ENCODE measurements at regions not wholly inside any gene's neighbourhood (a gene's known extent, or its start where the extent isn't known, plus 50 kb on each side); places are given as distances from the start of the nearest gene placed in this dataset.

GRCh38 chr18:27688581-27688980, 488.3 kb downstream of the CDH2 start:
- ATAC-seq (ENCODE audit: low read depth) = no peak
- in situ Hi-C loops (cut with MboI; ENCODE audit: low sequenced_read_pairs) = loop anchor here (10.0 kb wide), 1 partner anchor 496 kb away; no protein-coding TSS in a partner anchor
- H3K36me3 ChIP-seq (ENCODE audit: control insufficient read depth, insufficient read depth, low read length) = no peaks in the 10 kb centered on the region

More at GRCh38 chr18:27688581-27688980, 488.3 kb downstream of the CDH2 start:
- Histone ChIP-seq H3K56ac (ENCODE audit: extremely low read depth, insufficient read depth, low read length) (no peak overlapping the region), H4K20me1 (ENCODE audit: insufficient read depth, low read length) (no peaks in the 10 kb centered on the region), H2BK20ac (ENCODE audit: low read depth, low read length) (no peak overlapping the region), H3K9me1 (ENCODE audit: insufficient read depth, low read length) (no peaks in the 10 kb centered on the region), H2AFZ (replicated peaks; ENCODE audit: low read length, poor library complexity) (no peak overlapping the region), H3K79me1 (ENCODE audit: low read depth in 1 of 2, low read length in 2 of 2) (no peaks in the 10 kb centered on the region), H3K9me3 (ENCODE audit: control insufficient read depth, insufficient read depth, low read length) (no peaks in the 10 kb centered on the region), H2BK15ac (ENCODE audit: low read depth, low read length) (no peak overlapping the region), H3K14ac (replicated peaks; ENCODE audit: low read depth, low read length) (no peak overlapping the region), H3K9ac (ENCODE audit: low read depth, low read length) (no peak overlapping the region), H3K27ac (ENCODE audit: insufficient read depth, low read length) (no peak overlapping the region), H3K18ac (ENCODE audit: low read depth, low read length) (no peak overlapping the region), H2BK5ac (ENCODE audit: low read depth, low read length, poor library complexity, severe bottlenecking) (no peak overlapping the region), H3K4ac (ENCODE audit: low read depth, low read length) (no peak overlapping the region), H4K5ac (ENCODE audit: low read depth, low read length) (no peak overlapping the region), H4K91ac (ENCODE audit: insufficient read depth, low read depth, low read length) (no peak overlapping the region), H3K4me1 (ENCODE audit: control insufficient read depth, insufficient read depth, low read length) (no peaks in the 10 kb centered on the region), H3K4me3 (ENCODE audit: insufficient read depth, low read depth, low read length) (no peak overlapping the region), H4K8ac (ENCODE audit: low read depth in 2 of 2, low read length in 2 of 2) (no peak overlapping the region), H2BK120ac (ENCODE audit: low read depth, low read length) (no peak overlapping the region), H3K4me2 (ENCODE audit: low read depth, low read length) (no peak overlapping the region), H2AK5ac (ENCODE audit: low read depth, low read length) (no peak overlapping the region), H3K23ac (ENCODE audit: low read depth, low read length) (no peak overlapping the region), H2AK9ac (replicated peaks; ENCODE audit: low read depth, low read length, poor library complexity) (no peak overlapping the region), H3K27me3 (ENCODE audit: control insufficient read depth, insufficient read depth, low read length) (no peaks in the 10 kb centered on the region)
- DNase-seq = no peak
- ChIA-PET CTCF (no interaction called here), POLR2A (ENCODE audit: unreplicated experiment) (no interaction called here)
- dilution Hi-C loops (cut with HindIII; ENCODE audit: low sequenced_read_pairs, unreplicated experiment) = no loop called here
- WGBS, 2 experiments (ENCODE audit: extremely low coverage in 2 of 2, insufficient read length in 1 of 2) = no CpG with 5 or more reads among the region's 1 CpG
- BruUV-seq (replicated peaks) = no TSS peak
- intact Hi-C loops (cut with micrococcal nuclease) = loop anchor here (10.0 kb wide), 1 partner anchor 326 kb away; no protein-coding TSS in a partner anchor
- TF ChIP-seq USF2 (IDR thresholded peaks at IDR 0.05; ENCODE audit: low read depth, low read length) (no peak), FOS (IDR thresholded peaks at IDR 0.05; ENCODE audit: low read depth, low read length) (no peak), CHD1 (IDR thresholded peaks at IDR 0.05; ENCODE audit: low read depth, low read length) (no peak), CEBPB (IDR thresholded peaks at IDR 0.05; ENCODE audit: low read depth, low read length) (no peak), MXI1 (IDR thresholded peaks at IDR 0.05; ENCODE audit: borderline replicate concordance, low read depth, low read length) (no peak), RCOR1 (IDR thresholded peaks at IDR 0.05; ENCODE audit: insufficient replicate concordance, low read length) (no peak), POLR2A (IDR thresholded peaks at IDR 0.05; ENCODE audit: low read depth, low read length) (no peak), BHLHE40 (IDR thresholded peaks at IDR 0.05; ENCODE audit: low read depth, low read length) (no peak), MAFK (IDR thresholded peaks at IDR 0.05; ENCODE audit: low read depth, low read length) (no peak), CTCF (conservative IDR thresholded peaks at IDR 0.05; ENCODE audit: low read depth, low read length) (no peak)
